Limb (tissue), 2 donors: ENCODE measurements at regions not wholly inside any gene's neighbourhood (a gene's known extent, or its start where the extent isn't known, plus 50 kb on each side); places are given as distances from the start of the nearest gene placed in this dataset.
A peak's percentile ranks its signal among the peaks of the same experiment; 100 is the strongest.
"Not testable (repeated sequence)": the region's sequence is repeated elsewhere in the genome, so short reads cannot be mapped to it uniquely, and the experiment has no call there.

ENCODE experiments used
- DNase-seq, 2 donors: peaks; one replicate each; pipeline ENCODE4 v3.0.0-alpha.2; 2016; ENCODE audit errors: extremely low spot score in 2 of 2

DNA sequence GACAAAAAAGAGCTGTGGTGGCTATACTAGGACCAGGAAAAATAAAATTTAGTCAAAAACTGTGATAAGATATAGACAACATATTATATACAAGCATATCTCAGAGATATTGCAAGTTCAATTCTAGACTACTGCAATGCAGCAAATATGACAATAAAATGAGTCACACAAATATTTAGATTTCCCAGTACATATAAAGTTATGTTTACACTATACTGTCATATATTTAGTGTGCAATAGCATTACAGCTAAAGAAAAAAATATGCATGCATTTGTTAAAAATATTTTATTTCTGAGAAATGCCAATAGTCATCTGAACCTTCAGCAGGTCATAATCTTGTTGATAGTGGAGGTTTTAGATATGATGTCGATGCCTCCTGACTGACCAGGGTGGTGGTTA is 72.1 kb downstream of the AKR1C4 start:
- DNase-seq = no peak

DNA sequence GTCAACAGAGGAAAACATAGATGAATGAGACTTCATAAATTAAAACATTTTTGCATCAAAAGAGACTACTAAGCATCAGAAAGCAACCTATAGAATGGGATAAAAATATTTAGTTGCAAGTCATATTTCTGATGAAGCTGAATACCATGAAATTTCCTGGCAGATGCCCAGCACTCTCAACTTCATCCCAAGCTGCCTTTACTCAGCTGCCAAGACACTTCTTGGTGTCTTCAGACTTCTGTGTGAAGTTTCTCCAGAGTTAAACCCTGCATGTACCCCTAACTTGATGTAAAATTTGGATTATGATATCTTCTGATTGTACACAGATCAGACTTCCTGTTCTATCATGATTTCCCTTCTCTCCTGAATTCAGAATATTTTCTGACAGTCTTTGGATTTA is 73.2 kb downstream of the AKR1C4 start:
- no peak for DNase-seq

DNA sequence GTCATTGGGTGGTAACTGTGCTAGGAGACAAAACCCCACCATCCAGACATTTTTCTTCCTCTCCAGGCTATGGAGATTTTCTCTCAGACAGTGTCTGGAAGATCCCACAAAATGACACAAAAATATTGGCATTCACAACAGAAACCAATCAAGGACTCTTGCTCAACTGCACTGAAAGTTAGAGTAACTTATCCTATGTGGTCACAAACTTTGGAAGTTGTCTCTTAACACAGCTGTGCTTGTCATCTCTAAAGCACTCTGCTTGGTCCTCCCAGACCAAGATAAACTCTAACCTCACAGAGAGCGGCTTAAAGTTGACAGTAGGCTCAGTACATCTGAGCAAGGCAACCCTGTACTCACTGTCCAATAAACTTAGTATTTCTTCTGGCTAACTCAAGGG is 74.9 kb downstream of the AKR1C4 start:
- DNase-seq = no peak

DNA sequence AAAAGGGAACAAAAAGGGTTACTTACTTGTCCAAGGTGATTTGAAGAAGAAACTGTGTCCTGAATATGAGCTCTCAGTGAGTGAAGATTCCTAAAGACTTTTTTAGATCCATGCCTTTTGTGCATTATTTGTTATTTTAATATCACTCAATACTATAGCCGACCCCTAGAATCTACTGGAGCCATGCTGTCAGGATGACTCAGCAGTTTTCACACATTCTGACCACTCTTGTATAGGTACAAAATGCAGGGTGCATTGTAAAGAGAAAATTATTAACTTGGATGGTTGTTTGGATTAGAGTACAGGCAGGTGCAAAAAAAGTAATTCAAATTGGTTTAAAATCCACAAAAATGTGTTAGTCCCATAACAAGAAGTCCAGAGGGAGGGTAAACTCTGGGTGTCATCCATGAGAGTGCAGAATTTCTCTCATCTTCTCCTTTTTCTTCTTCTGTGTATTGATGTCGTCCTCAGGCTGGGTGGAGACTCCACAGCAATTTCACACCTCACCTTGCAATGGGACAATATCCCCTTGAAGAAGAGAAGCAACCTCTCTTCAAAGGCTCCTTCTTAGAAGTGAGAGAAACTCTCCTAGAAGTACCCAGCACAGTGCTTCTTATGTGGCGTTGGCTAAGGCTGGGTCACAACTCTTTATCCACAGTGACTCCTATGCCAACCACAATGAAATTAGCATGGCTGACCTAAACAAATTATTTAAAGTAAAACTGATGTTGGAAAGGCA is 75.6 kb downstream of the AKR1C4 start:
- DNase-seq = no peak

DNA sequence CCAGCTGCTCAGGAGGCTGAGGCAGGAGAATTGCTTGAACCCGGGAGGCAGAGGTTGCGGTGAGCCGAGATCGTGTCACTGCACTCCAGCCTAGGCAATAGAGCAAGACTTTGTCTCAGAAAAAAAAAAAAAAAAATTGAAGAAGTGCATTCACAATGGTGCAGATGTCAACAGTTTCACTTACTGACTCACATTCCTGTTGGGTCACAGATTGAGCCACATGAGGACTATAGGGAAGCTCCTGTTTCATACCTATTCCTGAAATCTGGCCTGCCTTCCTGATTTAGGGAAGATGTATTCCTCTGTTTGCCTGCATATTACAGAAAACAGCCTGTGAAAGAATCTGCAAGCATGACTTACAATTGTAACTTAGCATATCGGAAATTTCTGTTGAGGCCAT is 78.2 kb downstream of the AKR1C4 start:
- no peak for DNase-seq

DNA sequence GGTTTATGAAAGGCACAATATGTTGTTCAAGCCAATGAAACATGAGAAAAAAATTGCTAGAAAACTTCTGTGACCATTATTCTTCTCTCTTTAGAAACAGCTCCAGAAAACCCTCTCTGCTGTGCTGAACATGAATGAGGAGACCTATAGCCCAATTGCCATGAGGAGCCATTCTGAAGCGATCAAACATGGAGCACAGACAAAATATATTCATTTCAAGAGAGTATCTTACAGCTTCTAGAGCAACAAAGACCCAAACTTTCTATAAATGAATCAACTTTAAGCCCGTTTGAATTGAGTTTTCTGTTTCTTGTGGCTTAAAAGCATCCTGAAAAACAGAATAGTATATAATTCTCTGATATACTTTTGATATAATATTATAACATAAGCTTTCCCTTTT is 83.4 kb upstream of the UCN3 start:
- DNase-seq = no peak

DNA sequence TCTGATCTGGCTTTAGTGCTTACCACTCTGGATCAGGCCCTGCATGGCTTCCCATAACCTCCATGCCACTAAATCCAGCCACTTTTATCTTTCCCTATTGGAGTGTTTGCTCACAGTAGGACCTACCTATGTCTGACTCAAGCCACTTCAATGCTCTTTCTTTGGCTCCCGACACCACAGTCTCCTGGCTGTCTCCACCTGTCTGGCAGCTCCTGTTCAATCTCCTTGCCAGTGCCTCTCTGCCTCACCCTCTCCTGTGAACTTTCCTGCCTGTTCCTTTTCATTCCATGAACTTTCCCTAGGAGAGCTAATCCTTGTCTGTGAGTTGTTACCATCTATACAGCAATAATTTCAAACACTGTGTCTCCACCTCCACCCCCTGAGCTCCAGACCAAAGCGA is 82.6 kb upstream of the UCN3 start:
- no peak for DNase-seq

DNA sequence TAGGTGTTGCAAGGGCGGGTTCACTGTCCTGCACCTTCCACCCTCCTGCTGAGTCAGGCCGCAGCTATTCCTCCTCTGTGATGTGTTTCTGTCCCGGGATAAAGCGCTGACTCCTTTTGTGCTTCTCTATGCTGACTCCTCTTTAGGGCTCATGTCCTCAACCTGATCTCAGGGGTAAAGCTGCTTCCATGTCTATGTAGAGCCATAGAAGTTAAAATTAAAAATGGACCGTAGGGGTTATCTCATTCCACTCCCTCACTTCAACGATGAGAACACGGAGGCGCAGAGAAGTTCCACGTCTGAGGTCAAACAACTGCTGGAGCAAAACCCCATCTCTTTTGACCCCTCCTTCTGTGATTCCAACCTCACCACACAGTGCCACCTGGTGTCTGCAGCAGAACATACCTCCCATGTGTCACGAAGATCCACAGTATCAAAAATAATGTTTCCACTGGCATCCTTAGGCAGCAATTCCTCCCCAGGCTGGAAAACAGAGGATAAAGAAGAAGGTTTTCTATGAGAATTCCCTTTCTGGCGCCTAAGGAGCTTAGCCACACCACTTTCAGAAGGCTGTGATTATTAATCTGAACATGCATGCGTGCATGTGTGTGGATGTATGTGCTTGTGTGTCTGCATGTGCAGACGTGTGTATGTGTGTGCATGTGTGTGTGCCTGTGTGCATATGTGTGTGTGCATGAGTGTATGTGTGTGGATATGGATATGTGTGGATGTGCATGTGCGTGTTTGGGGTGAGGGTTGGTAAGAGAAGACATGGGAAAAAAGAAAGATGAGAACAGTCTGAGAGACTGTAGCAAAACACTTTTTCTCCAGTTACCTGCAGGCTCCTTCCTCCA is 81.2 kb upstream of the UCN3 start:
- peak; percentile 28 to 50 for DNase-seq

DNA sequence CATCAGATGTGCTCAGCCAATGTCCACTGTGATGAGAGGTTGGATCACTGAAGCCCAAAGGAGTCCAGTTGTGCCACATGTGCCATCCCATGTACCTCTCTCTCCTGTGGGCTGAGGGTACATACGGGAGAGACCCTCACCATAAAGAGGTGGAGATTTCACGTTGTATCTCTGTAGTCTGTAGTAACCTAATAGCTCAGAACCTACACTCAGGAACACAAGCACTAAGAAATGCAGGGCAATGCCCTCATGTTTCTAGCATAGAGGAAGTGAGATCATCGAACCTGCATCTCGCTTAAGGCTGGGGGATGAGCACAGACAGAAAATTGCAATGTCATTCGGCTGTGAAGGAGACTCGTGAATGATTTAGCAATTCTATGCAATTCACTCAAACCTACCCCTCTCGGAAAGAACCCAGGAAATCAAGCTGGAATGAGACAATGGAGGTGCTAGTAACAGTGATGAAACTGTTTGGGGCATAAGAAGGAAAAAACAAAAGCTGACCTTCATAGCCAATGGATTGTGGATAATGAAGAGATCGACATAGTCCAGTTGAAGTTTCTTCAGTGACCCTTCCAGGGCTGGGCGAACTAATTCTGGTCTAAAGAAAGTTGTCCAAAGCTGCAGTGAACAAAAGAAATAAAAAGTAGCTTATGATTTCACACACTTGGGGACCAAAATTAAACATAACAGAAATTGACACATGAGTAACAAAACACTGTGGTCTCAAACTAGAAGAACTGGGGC is 80.3 kb upstream of the UCN3 start:
- no peak for DNase-seq

DNA sequence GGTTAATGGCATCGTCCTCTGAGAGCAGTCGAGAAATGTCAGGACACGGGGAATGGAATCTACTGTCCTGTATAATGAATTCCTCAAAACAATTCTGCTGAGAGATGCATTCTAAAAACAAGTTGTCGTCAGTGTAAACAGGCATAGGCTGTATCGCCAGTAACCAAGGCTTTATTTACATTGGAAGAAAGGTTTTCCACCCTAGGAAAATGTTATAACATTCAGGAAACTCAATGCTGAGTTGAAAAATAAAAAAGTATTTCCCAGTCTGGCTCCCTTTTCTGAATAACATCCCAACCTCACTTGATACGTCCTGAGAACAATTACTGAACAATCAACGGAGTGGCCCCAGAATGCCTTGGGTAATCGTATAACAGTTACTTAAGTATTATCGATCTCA is 79.6 kb upstream of the UCN3 start:
- DNase-seq = no peak

DNA sequence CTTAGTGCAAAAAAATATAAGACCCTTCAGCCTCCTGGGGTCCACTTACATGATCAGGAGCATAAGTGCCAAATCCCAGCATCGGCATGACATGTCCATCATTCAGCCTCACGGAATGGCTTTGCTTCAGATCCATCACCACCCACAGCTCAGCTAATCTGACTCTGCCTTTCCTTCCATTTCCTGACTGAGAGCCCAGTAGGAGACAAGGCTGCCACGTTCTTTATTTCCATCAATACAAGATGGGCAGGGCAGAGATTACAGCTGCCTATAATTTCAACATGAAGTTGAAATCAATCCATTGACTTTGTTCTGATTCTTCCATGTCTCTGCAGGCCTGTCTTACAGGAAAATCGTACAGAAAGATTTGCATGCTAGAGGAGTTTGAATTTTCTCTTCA is 76.4 kb upstream of the UCN3 start:
- no peak for DNase-seq

DNA sequence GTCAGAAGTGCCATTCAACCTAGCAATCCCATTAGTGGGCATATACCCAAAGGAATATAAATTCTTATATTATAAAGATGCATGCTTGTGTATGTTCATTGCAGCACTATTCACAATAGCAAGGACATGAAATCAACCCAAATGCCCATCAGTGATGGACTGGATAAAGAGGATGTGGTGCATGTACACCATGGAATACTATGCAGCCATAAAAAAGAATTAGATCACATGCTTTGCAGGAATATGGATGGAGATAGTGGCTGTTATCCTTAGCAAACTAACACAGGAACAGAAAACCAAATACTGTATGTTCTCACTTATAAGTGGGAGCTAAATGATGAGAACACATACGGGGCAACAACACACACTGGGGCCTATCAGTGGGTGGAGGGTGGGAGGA is 75.5 kb upstream of the UCN3 start:
- DNase-seq = not testable (repeated sequence)

DNA sequence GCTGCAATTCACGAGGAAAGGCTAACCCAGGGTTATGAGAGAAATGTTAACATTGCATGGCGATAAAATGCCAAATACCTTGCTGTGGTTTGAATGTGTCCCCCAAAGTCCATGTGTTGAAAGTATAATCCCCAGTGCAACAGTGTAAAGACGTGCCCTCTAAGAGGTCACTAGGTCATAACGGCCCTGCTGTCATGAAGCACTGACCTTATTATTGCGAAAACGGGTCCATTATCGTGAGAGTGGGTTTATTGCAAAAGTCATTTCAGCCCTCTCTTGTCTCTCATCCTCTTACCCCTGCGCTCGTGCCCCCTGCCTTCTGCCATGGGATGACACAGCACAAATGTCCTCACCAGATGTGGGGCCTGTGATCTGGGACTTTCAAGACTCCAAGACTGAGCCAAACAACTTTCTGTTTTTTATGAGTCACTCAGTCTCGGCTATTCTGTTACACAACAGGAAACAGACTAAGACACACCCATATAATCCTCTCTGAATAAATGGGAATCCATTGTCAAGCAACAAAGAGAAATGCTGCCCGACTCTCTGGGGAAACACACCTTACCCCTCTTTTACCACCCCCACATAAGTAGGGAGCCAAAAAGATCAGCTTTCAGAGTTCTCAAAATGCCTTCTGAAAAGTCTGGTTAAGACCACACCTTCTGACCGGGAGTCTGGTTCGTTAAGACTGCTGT is 73.1 kb upstream of the UCN3 start:
- DNase-seq = peak in 1 of 2 donors; percentile 2

DNA sequence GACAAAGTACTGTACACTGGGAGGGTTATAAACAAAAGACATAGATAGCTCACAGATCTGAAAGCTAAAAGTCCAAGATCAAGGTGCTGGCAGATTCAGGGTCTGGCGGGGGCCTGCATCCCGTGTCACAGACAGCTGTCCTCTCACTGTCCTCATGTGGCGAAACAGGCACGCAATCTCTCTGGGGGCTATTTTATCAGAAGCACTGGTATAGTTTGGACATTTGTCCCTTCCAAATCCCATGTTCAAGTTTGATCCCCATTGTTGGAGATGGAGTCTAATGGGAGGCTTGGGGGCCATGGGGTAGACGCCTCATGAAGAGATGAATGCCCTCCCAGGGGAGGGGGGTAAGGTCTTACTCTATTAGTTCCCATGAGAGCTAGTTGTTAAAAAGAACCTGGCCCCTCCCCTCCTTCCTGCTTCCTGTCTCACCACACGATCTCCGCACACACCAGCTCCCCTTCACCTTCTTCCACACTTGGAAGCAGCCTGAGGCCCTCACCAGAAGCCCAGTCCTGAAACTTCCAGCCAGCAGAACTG is 72.5 kb upstream of the UCN3 start:
- no peak for DNase-seq

DNA sequence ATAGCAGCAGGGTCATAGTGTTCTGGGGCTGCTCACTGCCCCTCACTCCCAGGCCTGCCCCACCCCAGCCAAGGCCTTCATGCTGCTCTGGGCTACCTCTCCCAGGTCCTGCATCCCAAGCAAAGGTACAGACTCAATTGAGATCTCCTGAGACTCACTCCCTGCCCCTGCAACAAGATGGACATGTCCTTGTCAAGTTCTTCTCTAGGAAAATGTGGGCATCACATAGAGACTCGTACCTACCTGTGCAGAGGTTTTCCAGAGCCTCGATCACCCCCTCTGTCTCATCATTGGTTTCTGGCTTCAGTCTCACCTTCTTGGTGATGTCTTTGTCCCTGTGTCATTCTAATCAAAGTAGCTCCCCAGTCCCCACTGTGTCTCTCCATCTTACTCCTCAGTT is 71.8 kb upstream of the UCN3 start:
- not testable (repeated sequence) for DNase-seq

DNA sequence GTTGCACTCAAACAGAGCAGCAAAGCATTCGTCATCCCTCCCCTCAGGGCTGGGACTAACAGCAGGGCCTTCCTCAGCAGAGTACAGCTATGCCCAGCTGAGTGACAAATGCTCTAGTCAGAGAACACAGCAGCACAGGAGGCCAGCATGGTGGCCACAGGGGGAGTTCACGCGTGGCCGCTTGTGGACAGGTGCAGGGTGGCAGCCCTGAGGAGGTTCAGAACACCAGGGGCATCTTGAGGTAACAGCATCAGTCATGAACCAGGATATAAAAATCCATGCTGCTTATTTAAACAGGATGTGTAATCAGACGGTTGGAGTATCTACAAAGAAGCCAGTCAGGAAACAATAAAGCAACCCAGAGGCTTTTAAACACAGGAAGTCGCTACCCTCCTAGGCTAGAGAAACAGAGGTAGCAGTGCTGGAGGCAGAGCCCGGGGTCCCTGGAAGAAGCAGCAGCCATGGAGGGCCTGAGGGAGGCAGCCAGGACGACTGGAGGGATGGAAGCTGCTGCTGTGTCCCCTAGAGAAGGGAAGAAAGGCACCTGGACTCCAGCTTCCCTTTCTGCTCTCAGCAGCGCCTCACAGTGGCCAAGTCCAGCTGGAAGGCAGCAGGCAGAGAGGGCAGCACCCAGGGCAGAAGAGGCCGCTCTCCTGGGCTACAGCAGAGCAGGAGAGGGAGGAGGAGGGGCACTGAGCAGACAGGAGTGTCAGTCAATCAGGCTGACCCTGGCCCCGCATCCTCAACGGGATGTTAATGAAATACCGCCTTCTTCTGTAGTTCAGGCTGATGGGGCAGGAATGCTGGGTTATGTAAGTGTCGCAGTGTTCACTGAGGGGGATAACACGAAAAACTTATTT is 70.8 kb upstream of the UCN3 start:
- peak in 1 of 2 donors; percentile 42 for DNase-seq

DNA sequence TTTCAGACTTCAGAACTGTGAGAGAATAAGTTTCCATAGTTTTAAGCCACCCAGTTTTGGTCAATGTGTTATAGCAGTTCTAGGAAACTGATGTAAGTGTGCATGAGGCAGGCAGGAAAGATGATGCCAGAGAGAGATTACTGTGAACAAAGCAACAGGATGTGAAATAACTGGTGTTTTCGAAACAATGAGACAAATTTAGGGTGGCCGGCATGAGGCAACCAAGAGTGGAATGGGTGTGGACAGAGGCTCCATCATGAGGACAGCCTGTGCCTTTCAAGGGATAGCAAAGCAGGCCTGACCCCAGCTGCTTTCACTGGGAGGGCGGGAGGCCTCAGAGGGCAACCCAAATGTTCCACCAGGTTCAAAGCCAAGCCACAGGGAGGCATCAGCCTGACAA is 67.3 kb upstream of the UCN3 start:
- DNase-seq = no peak

DNA sequence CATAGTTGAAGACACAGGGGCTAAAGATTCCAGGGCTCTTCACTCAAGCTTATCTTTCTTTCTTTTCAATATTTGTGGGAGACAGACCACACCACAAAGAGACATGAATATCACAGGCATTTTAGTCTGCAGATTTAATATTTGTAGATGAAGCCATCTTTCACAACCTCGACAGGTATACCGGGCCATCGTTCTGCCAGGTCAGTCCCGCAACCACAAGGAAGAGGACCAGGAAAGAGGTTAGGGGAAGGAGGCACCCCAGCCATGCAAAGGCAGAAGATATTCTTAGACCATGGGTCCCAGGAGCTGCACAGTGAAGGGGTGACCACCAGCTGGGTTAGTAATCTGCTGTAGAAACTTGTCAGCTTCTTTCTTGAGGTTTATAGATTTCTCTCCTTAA is 66.8 kb upstream of the UCN3 start:
- no peak for DNase-seq

DNA sequence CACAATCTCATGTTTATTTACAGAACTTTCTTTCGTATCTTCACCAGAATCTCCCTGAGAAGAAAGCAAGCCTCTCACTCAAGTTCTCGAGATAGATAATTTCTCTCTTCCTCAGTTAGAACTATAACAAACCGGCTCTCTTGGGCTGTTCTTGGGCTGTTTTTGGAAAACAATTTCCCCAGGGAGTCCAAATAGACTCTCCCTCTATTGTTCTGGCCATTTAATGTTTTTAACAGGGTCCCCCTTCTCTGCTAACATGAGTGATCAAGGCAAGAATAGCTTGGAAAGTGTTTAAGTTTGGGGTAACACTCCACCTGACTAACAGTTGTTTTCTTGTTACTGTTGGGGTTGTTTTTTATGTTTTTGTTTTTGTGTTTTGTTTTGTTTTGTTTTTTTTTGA is 64.8 kb upstream of the UCN3 start:
- DNase-seq = no peak

DNA sequence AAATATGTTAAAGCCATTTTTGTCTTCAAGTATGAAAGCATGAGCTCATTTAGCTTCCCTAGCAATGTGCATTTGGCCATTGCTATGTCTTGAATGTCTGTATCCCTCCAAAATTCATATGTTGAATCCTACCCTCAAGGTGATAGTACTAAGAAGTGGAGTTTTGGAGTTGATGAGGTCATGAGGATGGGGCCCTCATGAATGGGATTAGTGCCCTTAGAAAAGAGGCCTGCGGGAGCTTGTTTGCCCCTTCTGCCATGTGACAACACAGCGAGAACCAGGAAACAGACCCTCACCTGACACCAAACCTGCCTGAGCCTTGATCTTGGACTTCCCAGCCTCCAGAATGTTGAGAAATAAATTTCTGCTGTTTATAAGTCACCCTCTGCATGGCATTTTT is 61.3 kb upstream of the UCN3 start:
- no peak for DNase-seq
